ENCODE measurements at regions not wholly inside any gene's neighbourhood (a gene's known extent, or its start where the extent isn't known, plus 50 kb on each side); places are given as distances from the start of the nearest gene placed in this dataset.
"Not testable (repeated sequence)": the region's sequence is repeated elsewhere in the genome, so short reads cannot be mapped to it uniquely, and the experiment has no call there.

DNA sequence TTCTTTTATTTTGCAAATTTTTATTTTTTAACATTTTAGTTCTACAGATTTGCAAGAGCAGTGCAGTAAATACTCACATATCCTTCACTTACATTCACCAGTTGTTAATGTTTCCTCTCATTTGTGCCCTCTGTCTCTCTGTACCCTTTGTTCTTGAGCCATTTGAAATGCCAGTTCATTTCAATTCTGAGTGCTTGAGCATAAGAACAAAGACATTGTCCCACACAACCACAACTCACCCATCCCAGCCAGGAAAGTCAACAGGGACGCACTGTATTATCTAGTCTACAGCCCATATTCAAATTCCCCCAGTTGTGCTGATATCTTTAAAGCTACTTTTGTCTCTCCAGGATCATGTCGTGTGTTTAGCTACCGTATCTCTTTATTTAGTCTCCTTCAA is 141.4 kb upstream of the SLC6A11 start:
- H3K36me3 ChIP-seq (ENCODE audit: insufficient read depth, low read depth, low read length) = no peaks in the 10 kb centered on the region

DNA sequence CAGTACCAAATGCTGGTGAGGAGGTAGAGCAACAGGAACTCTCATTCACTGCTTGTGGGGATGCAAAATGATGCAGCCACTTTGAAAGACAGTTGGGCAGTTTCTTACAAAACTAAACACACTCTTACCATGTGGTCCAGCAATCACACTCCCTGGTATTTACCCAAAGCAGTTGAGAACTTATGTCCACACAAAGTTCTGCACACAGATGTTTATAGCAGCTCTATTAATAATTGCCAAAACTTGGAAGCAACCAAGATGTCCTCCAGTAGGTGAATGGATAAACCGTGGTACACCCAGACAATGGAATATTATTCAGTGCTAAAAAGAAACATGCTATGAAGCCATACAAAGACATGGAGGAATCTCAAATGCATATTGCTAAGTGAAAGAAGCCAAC is 139.1 kb upstream of the SLC6A11 start:
- H3K4me3 ChIP-seq (ENCODE audit: low read length) = no peak overlapping the region
- H3K36me3 ChIP-seq (ENCODE audit: insufficient read depth, low read depth, low read length) = no peaks in the 10 kb centered on the region
- 0 out of 2 replicates have a peak, but pooled peaks cover 5% of the 10 kb centered on the region for H3K4me1 ChIP-seq (ENCODE audit: insufficient read depth, low read length)
- H3K9ac ChIP-seq (ENCODE audit: low read depth, low read length) = no peak overlapping the region
- H3K27me3 ChIP-seq (ENCODE audit: insufficient read depth, low read length) = no peaks in the 10 kb centered on the region
- no peaks in the 10 kb centered on the region for H3K9me3 ChIP-seq (ENCODE audit: insufficient read depth, low read depth, low read length)
- H3K27ac ChIP-seq (ENCODE audit: low read length) = no peak overlapping the region

More for the DNA sequence above, 141.4 kb upstream of the SLC6A11 start:
- Histone ChIP-seq H3K27me3 (ENCODE audit: insufficient read depth, low read length) (no peaks in the 10 kb centered on the region), H3K9ac (ENCODE audit: low read depth, low read length) (no peak overlapping the region), H3K4me3 (ENCODE audit: low read length) (no peak overlapping the region), H3K9me3 (ENCODE audit: insufficient read depth, low read depth, low read length) (no peaks in the 10 kb centered on the region), H3K4me1 (ENCODE audit: insufficient read depth, low read length) (0 out of 2 replicates have a peak, but pooled peaks cover 5% of the 10 kb centered on the region), H3K27ac (ENCODE audit: low read length) (no peak overlapping the region)

DNA sequence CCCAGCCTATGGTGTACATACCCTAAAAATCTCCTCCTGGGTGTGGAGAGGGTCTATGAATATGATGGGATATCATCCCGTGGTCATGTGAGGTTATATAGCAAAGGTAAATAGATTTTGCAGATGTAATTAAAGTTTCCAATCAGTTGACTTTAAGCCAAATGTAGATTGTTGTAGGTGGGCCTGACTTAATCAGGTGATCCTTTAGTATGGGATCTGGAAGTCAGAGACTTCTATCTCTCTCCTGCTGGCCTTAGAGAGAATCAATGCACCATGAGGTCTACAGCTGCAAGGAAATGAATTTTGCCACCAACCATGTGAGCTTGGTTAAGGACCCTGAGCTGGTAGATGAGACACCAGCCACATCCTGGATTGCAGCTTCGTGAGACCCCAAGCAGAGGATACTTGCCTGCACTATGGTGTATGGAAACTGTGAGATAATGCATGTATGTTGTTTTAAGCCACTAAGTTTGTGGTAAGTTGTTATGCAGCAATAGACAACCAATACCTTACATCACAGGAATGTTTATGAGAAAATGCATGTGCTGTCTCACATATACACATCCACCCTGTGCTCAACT is 137.1 kb upstream of the SLC6A11 start:
- H3K4me3 ChIP-seq (ENCODE audit: low read length) = no peak overlapping the region
- 0 out of 2 replicates have a peak, but pooled peaks cover 5% of the 10 kb centered on the region for H3K4me1 ChIP-seq (ENCODE audit: insufficient read depth, low read length)
- H3K9ac ChIP-seq (ENCODE audit: low read depth, low read length) = no peak overlapping the region
- H3K9me3 ChIP-seq (ENCODE audit: insufficient read depth, low read depth, low read length) = no peaks in the 10 kb centered on the region
- H3K36me3 ChIP-seq (ENCODE audit: insufficient read depth, low read depth, low read length) = no peaks in the 10 kb centered on the region
- H3K27ac ChIP-seq (ENCODE audit: low read length) = no peak overlapping the region
- H3K27me3 ChIP-seq (ENCODE audit: insufficient read depth, low read length) = no peaks in the 10 kb centered on the region

DNA sequence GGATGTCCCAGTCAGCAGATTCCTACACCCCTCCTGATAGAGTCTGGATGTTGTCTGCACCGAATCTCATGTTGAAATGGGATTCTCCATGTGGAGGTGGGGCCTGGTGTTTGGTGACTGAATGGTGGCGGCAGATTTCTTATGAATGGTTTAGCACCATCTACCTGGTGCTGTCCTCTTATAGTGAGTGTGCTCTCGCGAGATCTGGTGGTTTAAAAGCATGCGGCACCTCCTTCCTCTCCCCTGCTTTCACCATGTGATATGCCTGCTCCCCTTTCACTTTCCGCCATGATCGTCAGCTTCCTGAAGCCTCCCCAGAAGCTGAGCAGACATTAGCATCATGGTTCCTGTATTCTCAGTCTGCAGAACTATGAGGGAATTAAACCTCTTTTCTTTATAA is 135.2 kb upstream of the SLC6A11 start:
- no peak overlapping the region for H3K27ac ChIP-seq (ENCODE audit: low read length)
- no peak overlapping the region for H3K9ac ChIP-seq (ENCODE audit: low read depth, low read length)
- no peak overlapping the region for H3K4me3 ChIP-seq (ENCODE audit: low read length)
- no peaks in the 10 kb centered on the region for H3K27me3 ChIP-seq (ENCODE audit: insufficient read depth, low read length)
- H3K9me3 ChIP-seq (ENCODE audit: insufficient read depth, low read depth, low read length) = no peaks in the 10 kb centered on the region
- H3K36me3 ChIP-seq (ENCODE audit: insufficient read depth, low read depth, low read length) = no peaks in the 10 kb centered on the region
- H3K4me1 ChIP-seq (ENCODE audit: insufficient read depth, low read length) = no peaks in the 10 kb centered on the region

- Histone ChIP-seq H3K36me3 (ENCODE audit: insufficient read depth, low read depth, low read length) (no peaks in the 10 kb centered on the region), H3K4me3 (ENCODE audit: low read length) (no peak overlapping the region), H3K27me3 (ENCODE audit: insufficient read depth, low read length) (no peaks in the 10 kb centered on the region), H3K27ac (ENCODE audit: low read length) (no peak overlapping the region), H3K4me1 (ENCODE audit: insufficient read depth, low read length) (no peaks in the 10 kb centered on the region), H3K9me3 (ENCODE audit: insufficient read depth, low read depth, low read length) (no peaks in the 10 kb centered on the region), H3K9ac (ENCODE audit: low read depth, low read length) (no peak overlapping the region)
Measured at GRCh38 chr3:10682692-10683091, 133.3 kb upstream of the SLC6A11 start.

DNA sequence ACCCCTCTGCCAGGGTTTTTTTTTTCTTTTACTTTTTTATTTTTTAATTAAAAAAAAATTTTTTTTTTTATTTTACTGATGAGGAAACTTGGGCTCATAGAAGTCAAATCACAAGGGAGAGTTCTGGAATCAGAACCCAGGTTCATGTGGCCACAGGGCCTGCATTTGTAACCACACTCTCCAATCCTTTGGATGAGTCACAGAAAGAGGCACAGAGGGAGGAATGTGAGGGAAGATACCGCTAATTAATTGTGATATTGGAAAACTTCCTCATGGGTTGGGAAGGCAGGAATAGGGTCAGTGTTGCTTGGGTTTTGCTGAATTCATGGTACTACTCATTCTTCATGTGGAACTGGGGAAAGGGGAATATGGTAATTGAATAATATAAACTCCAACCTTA is 132.9 kb upstream of the SLC6A11 start:
- no peaks in the 10 kb centered on the region for H3K4me1 ChIP-seq (ENCODE audit: insufficient read depth, low read length)
- H3K27me3 ChIP-seq (ENCODE audit: insufficient read depth, low read length) = no peaks in the 10 kb centered on the region
- no peaks in the 10 kb centered on the region for H3K36me3 ChIP-seq (ENCODE audit: insufficient read depth, low read depth, low read length)

GRCh38 chr3:10688126-10688525 is 127.9 kb upstream of the SLC6A11 start:
- no peaks in the 10 kb centered on the region; the same call in 1 of the 2 replicates for H3K27me3 ChIP-seq (ENCODE audit: insufficient read depth, low read length)
- no peak overlapping the region for H3K9ac ChIP-seq (ENCODE audit: low read depth, low read length)

More for the DNA sequence above, 132.9 kb upstream of the SLC6A11 start:
- H3K9ac ChIP-seq (ENCODE audit: low read depth, low read length) = no peak overlapping the region
- no peak overlapping the region for H3K27ac ChIP-seq (ENCODE audit: low read length)
- H3K9me3 ChIP-seq (ENCODE audit: insufficient read depth, low read depth, low read length) = no peaks in the 10 kb centered on the region
- H3K4me3 ChIP-seq (ENCODE audit: low read length) = no peak overlapping the region

GRCh38 chr3:10688548-10689172 is 127.4 kb upstream of the SLC6A11 start:
- Histone ChIP-seq H3K4me3 (ENCODE audit: low read length) (no peak overlapping the region), H3K9ac (ENCODE audit: low read depth, low read length) (no peak overlapping the region), H3K4me1 (ENCODE audit: insufficient read depth, low read length) (no peaks in the 10 kb centered on the region), H3K27me3 (ENCODE audit: insufficient read depth, low read length) (no peaks in the 10 kb centered on the region; the same call in 1 of the 2 replicates), H3K9me3 (ENCODE audit: insufficient read depth, low read depth, low read length) (no peaks in the 10 kb centered on the region), H3K27ac (ENCODE audit: low read length) (no peak overlapping the region), H3K36me3 (ENCODE audit: insufficient read depth, low read depth, low read length) (no peaks in the 10 kb centered on the region)

More at GRCh38 chr3:10688126-10688525, 127.9 kb upstream of the SLC6A11 start:
- H3K4me1 ChIP-seq (ENCODE audit: insufficient read depth, low read length) = no peaks in the 10 kb centered on the region
- no peaks in the 10 kb centered on the region for H3K36me3 ChIP-seq (ENCODE audit: insufficient read depth, low read depth, low read length)
- H3K4me3 ChIP-seq (ENCODE audit: low read length) = no peak overlapping the region
- H3K9me3 ChIP-seq (ENCODE audit: insufficient read depth, low read depth, low read length) = no peaks in the 10 kb centered on the region
- no peak overlapping the region for H3K27ac ChIP-seq (ENCODE audit: low read length)

- Histone ChIP-seq H3K36me3 (ENCODE audit: insufficient read depth, low read depth, low read length) (no peaks in the 10 kb centered on the region), H3K27ac (ENCODE audit: low read length) (no peak overlapping the region), H3K27me3 (ENCODE audit: insufficient read depth, low read length) (no peaks in the 10 kb centered on the region; the same call in 1 of the 2 replicates), H3K9me3 (ENCODE audit: insufficient read depth, low read depth, low read length) (no peaks in the 10 kb centered on the region), H3K4me1 (ENCODE audit: insufficient read depth, low read length) (no peaks in the 10 kb centered on the region), H3K9ac (ENCODE audit: low read depth, low read length) (no peak overlapping the region), H3K4me3 (ENCODE audit: low read length) (no peak overlapping the region)
Measured at GRCh38 chr3:10692039-10692622, 123.9 kb upstream of the SLC6A11 start.

DNA sequence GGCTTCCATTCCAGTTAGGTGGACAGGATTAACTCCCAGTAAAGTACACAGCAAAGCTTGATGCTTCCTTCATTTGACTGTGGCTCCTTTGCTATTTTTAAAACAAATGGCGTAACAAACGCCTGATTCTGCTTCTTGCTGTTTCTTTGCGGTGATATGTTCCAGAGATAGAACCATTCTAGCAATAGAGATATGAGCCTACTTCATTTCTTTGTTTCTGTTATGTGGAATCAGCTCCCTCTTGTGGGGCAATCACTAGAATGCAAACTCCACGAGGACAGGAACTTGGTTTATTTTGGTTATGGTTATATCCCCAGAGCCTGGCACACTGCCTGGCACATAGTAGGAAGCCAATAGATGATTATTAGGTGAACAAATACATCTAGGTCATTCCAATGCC is 122.6 kb upstream of the SLC6A11 start:
- H3K27ac ChIP-seq (ENCODE audit: low read length) = no peak overlapping the region
- H3K9me3 ChIP-seq (ENCODE audit: insufficient read depth, low read depth, low read length) = no peaks in the 10 kb centered on the region
- H3K27me3 ChIP-seq (ENCODE audit: insufficient read depth, low read length) = no peaks in the 10 kb centered on the region; the same call in 1 of the 2 replicates
- no peaks in the 10 kb centered on the region for H3K4me1 ChIP-seq (ENCODE audit: insufficient read depth, low read length)
- no peak overlapping the region for H3K9ac ChIP-seq (ENCODE audit: low read depth, low read length)
- H3K4me3 ChIP-seq (ENCODE audit: low read length) = no peak overlapping the region
- no peaks in the 10 kb centered on the region for H3K36me3 ChIP-seq (ENCODE audit: insufficient read depth, low read depth, low read length)

- H3K4me1 ChIP-seq (ENCODE audit: insufficient read depth, low read length) = no peaks in the 10 kb centered on the region
- no peaks in the 10 kb centered on the region for H3K36me3 ChIP-seq (ENCODE audit: insufficient read depth, low read depth, low read length)
- no peak overlapping the region for H3K9ac ChIP-seq (ENCODE audit: low read depth, low read length)
- H3K9me3 ChIP-seq (ENCODE audit: insufficient read depth, low read depth, low read length) = no peaks in the 10 kb centered on the region
- no peak overlapping the region for H3K27ac ChIP-seq (ENCODE audit: low read length)
- no peaks in the 10 kb centered on the region; the same call in 1 of the 2 replicates for H3K27me3 ChIP-seq (ENCODE audit: insufficient read depth, low read length)
- no peak overlapping the region for H3K4me3 ChIP-seq (ENCODE audit: low read length)
Measured at GRCh38 chr3:10694179-10694578, 121.8 kb upstream of the SLC6A11 start.

DNA sequence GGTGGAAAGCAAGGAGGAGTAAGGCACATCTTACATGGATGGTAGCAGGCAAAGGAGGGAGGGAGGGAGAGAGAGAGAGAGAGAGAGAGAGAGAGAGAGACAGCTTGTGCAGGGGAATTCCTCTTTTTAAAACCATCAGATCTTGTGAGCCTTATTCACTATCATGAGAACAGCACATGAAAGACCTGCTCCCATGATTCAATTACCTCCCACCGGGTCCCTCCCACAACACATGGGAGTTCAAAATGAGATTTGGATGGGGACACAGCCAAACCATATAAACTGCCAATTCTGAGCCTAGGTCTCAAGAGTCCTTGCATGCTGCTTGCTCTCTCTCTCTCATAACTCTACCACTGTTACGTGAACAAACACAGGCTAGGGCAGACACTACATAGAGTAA is 120.8 kb upstream of the SLC6A11 start:
- not testable (repeated sequence) for H3K27ac ChIP-seq (ENCODE audit: low read length); H3K9me3 ChIP-seq (ENCODE audit: insufficient read depth, low read depth, low read length); H3K9ac ChIP-seq (ENCODE audit: low read depth, low read length); H3K27me3 ChIP-seq (ENCODE audit: insufficient read depth, low read length); H3K4me1 ChIP-seq (ENCODE audit: insufficient read depth, low read length); H3K36me3 ChIP-seq (ENCODE audit: insufficient read depth, low read depth, low read length); H3K4me3 ChIP-seq (ENCODE audit: low read length)
